Transverse colon (tissue), 4 donors: ENCODE measurements at regions not wholly inside any gene's neighbourhood (a gene's known extent, or its start where the extent isn't known, plus 50 kb on each side); places are given as distances from the start of the nearest gene placed in this dataset.

Source experiments
- DNase-seq: peaks from one replicate; pipeline ENCODE4 v3.0.0-alpha.2; 2019
- H3K27ac ChIP-seq, 4 donors: fragments of 200-600 bp; sonication (generic); 2 replicates each; pipeline ENCODE4 v1.5.1; 2016 to 2018; ENCODE audit warnings: inconsistent platforms in 4 of 4
- H3K27me3 ChIP-seq: fragments of 200-600 bp; sonication (generic); 2 replicates; pipeline ENCODE4 v1.5.1; 2017; ENCODE audit warnings: inconsistent platforms
- H3K36me3 ChIP-seq, 4 donors: fragments of 200-600 bp; sonication (generic); 2 replicates each; pipeline ENCODE4 v1.5.1; 2017 to 2019; ENCODE audit warnings: inconsistent platforms in 4 of 4
- H3K4me1 ChIP-seq, 4 donors: fragments of 200-600 bp; sonication (generic); 2 replicates each; pipeline ENCODE4 v1.5.1; 2017 to 2020; ENCODE audit warnings: inconsistent platforms in 4 of 4
- H3K4me3 ChIP-seq, 4 donors: fragments of 200-600 bp; sonication (generic); 1 replicate in 1 of 4; 2 replicates in 3 of 4; pipeline versions ENCODE4 v1.5.1 to v1.6.1; 2017 to 2019; ENCODE audit warnings: inconsistent platforms in 4 of 4
- H3K9me3 ChIP-seq, 2 donors: fragments of 200-600 bp; sonication (generic); 2 replicates each; pipeline ENCODE4 v1.5.1; 2017 to 2019; ENCODE audit warnings: inconsistent platforms in 2 of 2
- EP300 ChIP-seq: sonication (generic); formaldehyde crosslinking; IDR thresholded peaks from one replicate; pipeline ENCODE4 v1.6.1; 2017; ENCODE audit warnings: antibody characterized with exemption, low read depth
- POLR2A ChIP-seq: fragments of 450-650 bp; IDR thresholded peaks from one replicate; pipeline ENCODE4 v1.6.1; 2016; ENCODE audit warnings: antibody characterized with exemption, mild to moderate bottlenecking, moderate library complexity
- POLR2AphosphoS5 ChIP-seq, 3 donors: sonication (generic); formaldehyde crosslinking; IDR thresholded peaks; one replicate each; pipeline ENCODE4 v1.6.1; 2016; ENCODE audit warnings: antibody characterized with exemption in 3 of 3
- WGBS, 2 donors: methylation state at CpG; one replicate each; pipeline ENCODE4 v1.1.5; 2018; ENCODE audit warnings: low coverage in 1 of 2; 5-methylcytosine and 5-hydroxymethylcytosine counted together
- in situ Hi-C, 4 donors: fragments of 200-750 bp; cut with MboI; loops; one replicate each; pipeline versions ENCODE4 v1.15.0 to v1.15.1; 2017; ENCODE audit warnings: low sequenced_read_pairs in 3 of 4, low pct_ligation_motif_present in 1 of 4, low pct_unique_long_range_greater_than_20kb in 1 of 4
- intact Hi-C: fragments of 100-400 bp; cut with DNase I; formaldehyde crosslinking; loops from one replicate; pipeline ENCODE4 v1.15.1; 2023; ENCODE audit warnings: low total_unique reads
- TF ChIP-seq, protein P1 (sequence below), 5 experiments: fragments of 200-600 bp in 3 of 5; fragments of 450-650 bp in 2 of 5; sonication (generic) in 3 of 5; IDR thresholded peaks; 1 replicate in 2 of 5; 2 replicates in 3 of 5; pipeline ENCODE4 v1.5.1; 2016 to 2017; ENCODE audit warnings: antibody characterized with exemption in 5 of 5, inconsistent platforms in 3 of 5, mild to moderate bottlenecking in 2 of 5, moderate library complexity in 1 of 5

DNA sequence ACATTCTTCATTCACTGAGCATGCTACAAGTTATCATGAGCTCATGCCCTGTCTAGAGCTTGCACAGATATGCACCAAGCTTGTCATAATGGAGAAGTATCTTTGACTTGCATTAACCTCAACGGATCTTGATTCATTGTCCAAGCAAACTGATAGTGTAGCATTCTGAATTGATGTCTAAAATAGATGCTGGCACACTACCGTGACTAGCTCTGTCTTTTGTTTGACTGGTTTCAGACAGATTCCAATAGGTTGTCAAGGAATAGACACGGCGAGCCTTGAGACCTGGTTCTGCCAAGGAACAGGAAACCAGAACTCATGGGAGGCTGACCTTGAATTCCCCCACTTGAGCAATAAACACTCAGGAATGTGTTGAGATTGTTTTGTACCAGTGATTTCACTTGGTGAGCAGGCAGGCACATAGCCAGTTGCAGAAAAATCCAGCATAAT, 1153.1 kb upstream of the GJE1 start:
- H3K4me3 ChIP-seq, result no peak overlapping the region

DNA sequence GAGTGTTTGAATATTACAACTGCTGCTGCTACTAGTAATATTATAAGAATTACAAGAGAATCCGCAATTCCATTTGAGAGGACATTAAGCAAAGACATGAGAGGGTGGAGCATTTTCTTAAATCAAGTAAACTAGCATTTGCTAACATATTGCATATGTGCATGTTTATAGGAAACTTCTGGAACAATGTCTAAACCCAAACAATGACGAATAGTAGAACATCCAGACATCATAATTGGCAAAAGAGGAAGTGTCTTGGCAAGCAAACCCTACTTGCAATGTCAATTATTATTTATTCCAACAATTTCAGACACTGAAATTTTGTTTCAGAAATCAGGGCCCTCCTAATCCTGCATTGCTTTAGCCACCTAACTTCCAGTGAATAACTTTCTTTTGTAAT, 1155.3 kb upstream of the GJE1 start:
- Histone ChIP-seq H3K36me3 (no peaks in the 10 kb centered on the region), H3K9me3 (no peaks in the 10 kb centered on the region), H3K27me3 (no peaks in the 10 kb centered on the region), H3K27ac (no peak overlapping the region), H3K4me3 (no peak overlapping the region), H3K4me1 (peaks cover 0 to 13% (median 0%) of the 10 kb centered on the region in 4 donors)
- intact Hi-C loops (no loop called here), in situ Hi-C loops (no loop called here)
- no peak for DNase-seq
- TF ChIP-seq, protein P1, sequence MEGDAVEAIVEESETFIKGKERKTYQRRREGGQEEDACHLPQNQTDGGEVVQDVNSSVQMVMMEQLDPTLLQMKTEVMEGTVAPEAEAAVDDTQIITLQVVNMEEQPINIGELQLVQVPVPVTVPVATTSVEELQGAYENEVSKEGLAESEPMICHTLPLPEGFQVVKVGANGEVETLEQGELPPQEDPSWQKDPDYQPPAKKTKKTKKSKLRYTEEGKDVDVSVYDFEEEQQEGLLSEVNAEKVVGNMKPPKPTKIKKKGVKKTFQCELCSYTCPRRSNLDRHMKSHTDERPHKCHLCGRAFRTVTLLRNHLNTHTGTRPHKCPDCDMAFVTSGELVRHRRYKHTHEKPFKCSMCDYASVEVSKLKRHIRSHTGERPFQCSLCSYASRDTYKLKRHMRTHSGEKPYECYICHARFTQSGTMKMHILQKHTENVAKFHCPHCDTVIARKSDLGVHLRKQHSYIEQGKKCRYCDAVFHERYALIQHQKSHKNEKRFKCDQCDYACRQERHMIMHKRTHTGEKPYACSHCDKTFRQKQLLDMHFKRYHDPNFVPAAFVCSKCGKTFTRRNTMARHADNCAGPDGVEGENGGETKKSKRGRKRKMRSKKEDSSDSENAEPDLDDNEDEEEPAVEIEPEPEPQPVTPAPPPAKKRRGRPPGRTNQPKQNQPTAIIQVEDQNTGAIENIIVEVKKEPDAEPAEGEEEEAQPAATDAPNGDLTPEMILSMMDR (IDR thresholded peaks at IDR 0.05), result no peak
- no peak for TF ChIP-seq POLR2AphosphoS5 (IDR thresholded peaks at IDR 0.05)
- 40 to 52% methylated on average over 2 of the region's 2 CpGs for WGBS, 2 donors

More for the DNA sequence above, 1153.1 kb upstream of the GJE1 start:
- H3K27me3 ChIP-seq, result no peaks in the 10 kb centered on the region
- intact Hi-C loops, result no loop called here
- H3K9me3 ChIP-seq, result no peaks in the 10 kb centered on the region
- DNase-seq, result no peak
- H3K27ac ChIP-seq, result peak overlapping the region in 2 of 4 donors; percentile 16 to 22
- H3K4me1 ChIP-seq, result peaks cover 0 to 13% (median 0%) of the 10 kb centered on the region in 4 donors
- 57 to 68% methylated on average over 3 to 4 of the region's 4 CpGs for WGBS, 2 donors
- TF ChIP-seq POLR2A (no peak), POLR2AphosphoS5 (IDR thresholded peaks at IDR 0.05) (peak in 1 of 3 donors; percentile 17)
- in situ Hi-C loops, result no loop called here
- no peaks in the 10 kb centered on the region for H3K36me3 ChIP-seq

DNA sequence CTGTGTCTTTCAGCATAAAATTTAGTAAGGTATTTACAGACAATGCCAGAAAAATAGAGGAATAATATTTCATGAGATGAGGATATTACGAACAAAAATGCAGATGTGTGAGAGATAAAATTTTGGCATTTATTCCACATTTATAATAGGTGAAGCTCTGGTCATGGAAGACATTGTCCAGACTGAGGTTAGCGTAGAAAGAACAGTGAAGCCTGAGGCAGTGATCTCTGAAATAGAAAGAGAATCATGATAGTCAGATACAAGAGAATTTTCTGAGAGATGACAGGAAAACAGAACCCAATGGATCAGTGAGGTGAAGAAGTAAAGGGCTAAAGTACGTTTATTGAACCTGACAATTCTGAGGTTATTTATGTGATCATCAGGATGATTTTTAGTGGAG, 1155.9 kb upstream of the GJE1 start:
- intact Hi-C loops, result no loop called here
- DNase-seq, result no peak
- TF ChIP-seq, protein P1 (IDR thresholded peaks at IDR 0.05), result no peak
- TF ChIP-seq POLR2AphosphoS5 (IDR thresholded peaks at IDR 0.05) (no peak), POLR2A (no peak), EP300 (no peak)
- peaks cover 0 to 13% (median 0%) of the 10 kb centered on the region in 4 donors for H3K4me1 ChIP-seq
- in situ Hi-C loops, result no loop called here
- no peak overlapping the region for H3K27ac ChIP-seq
- H3K4me3 ChIP-seq, result no peak overlapping the region
- H3K36me3 ChIP-seq, result no peaks in the 10 kb centered on the region
- no peaks in the 10 kb centered on the region for H3K27me3 ChIP-seq
- H3K9me3 ChIP-seq, result no peaks in the 10 kb centered on the region
- 63 to 68% methylated on average over 3 of the region's 3 CpGs for WGBS, 2 donors

DNA sequence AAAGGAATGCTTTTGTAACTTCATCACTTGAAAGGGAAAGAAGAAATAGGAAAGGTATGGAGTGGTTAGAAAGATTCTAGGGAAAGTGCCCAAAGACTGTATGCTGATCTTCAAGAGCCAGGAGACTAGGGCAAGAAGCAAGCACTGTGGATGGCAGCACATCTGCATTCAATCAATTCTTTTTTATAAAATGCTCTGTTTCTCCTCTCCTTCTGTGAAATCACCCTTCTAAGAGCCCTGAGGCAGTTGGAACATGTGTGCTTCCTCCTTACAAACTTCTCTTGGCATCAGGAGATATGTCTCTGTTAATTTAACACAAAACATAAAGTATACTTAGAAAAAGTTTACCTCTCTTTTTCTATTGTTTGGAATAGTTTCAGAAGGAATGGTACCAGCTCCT, 1162.2 kb upstream of the GJE1 start:
- intact Hi-C loops (no loop called here), in situ Hi-C loops (no loop called here)
- H3K27ac ChIP-seq, result no peak overlapping the region
- H3K4me1 ChIP-seq, result no peaks in the 10 kb centered on the region
- H3K36me3 ChIP-seq, result no peaks in the 10 kb centered on the region
- H3K27me3 ChIP-seq, result no peaks in the 10 kb centered on the region
- H3K9me3 ChIP-seq, result no peaks in the 10 kb centered on the region
- TF ChIP-seq, protein P1 (IDR thresholded peaks at IDR 0.05), result no peak
- TF ChIP-seq POLR2AphosphoS5 (IDR thresholded peaks at IDR 0.05), result peak in 1 of 3 donors; percentile 17
- DNase-seq, result no peak
- no peak overlapping the region for H3K4me3 ChIP-seq

DNA sequence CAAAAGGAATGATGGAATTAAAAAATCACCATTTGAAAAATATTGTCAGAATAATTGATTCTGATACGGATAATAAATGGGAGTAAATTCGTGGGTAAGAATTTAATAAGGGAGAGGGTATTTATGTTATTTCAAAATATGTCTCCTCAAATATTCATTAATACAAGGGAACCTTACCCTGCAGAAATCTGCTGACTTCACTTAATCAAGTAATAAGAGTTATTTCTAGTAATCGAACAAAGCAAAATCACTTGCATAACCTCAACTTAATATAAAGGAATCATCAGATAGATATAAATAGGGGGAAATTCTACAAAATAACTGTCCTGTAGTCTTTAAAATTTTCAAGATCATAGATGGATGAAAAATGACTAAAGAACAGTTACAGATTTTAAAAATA, 1164.7 kb upstream of the GJE1 start:
- in situ Hi-C loops, result no loop called here
- H3K9me3 ChIP-seq, result no peaks in the 10 kb centered on the region
- no peaks in the 10 kb centered on the region for H3K4me1 ChIP-seq
- intact Hi-C loops, result no loop called here
- WGBS, 2 donors, result 88 to 89% methylated on average over 3 of the region's 3 CpGs
- H3K36me3 ChIP-seq, result no peaks in the 10 kb centered on the region
- H3K4me3 ChIP-seq, result no peak overlapping the region
- H3K27ac ChIP-seq, result no peak overlapping the region
- DNase-seq, result no peak
- TF ChIP-seq POLR2AphosphoS5 (IDR thresholded peaks at IDR 0.05) (no peak), EP300 (no peak), POLR2A (no peak)
- TF ChIP-seq, protein P1 (IDR thresholded peaks at IDR 0.05), result no peak
- no peaks in the 10 kb centered on the region for H3K27me3 ChIP-seq
